ENCODE measurements at regions not wholly inside any gene's neighbourhood (a gene's known extent, or its start where the extent isn't known, plus 50 kb on each side); places are given as distances from the start of the nearest gene placed in this dataset.

DNA sequence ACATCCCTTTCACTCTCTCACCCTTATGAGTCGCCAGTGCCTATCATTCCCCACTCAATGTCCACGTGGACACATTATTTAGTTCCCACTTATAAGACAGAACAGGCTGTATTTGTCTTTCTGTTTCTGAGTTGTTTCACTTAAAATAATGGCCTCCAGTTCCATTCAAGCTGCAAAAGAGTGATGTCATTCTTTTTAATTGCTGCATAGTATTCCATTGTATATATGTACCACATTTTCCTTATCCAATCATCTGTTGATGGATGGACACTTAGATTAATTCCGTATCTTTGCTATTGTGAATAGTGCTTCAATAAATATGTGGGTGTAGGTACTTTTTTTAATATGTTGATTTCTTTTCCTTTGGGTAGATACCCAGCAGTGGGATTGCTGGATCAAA lies 79.1 kb downstream of the ZNF365 start:
- no peak for DNase-seq

- no peak for DNase-seq
These were observed 80.7 kb downstream of the ZNF365 start for GRCh38 chr10:62454687-62455397.

DNA sequence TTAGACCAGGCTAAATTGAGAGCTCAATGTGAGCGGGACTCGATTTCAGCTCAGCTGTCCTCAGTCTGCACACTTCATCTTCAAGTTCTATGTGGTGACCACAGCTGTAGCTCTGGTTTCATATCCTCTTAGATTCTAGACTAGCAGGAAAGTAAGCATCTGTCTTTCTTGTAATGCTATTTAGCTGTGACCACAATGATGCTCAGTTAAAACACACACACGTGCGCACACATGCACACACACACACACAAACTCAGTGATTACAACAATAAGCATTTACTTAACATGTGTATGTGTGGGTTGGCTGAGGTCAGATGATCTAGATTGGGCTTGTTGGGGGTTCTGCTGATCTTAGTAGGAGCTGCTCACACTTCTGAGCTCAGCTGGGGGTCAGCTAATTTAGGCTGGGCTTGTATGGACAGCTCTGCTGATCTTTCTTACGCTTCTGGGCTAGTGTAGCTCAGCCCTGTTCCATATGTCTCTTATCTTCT lies 82.5 kb downstream of the ZNF365 start:
- no peak for DNase-seq

GRCh38 chr10:62457196-62457595 lies 83.0 kb downstream of the ZNF365 start:
- DNase-seq: no peak

GRCh38 chr10:62457598-62457997 lies 83.4 kb downstream of the ZNF365 start:
- DNase-seq: no peak

DNA sequence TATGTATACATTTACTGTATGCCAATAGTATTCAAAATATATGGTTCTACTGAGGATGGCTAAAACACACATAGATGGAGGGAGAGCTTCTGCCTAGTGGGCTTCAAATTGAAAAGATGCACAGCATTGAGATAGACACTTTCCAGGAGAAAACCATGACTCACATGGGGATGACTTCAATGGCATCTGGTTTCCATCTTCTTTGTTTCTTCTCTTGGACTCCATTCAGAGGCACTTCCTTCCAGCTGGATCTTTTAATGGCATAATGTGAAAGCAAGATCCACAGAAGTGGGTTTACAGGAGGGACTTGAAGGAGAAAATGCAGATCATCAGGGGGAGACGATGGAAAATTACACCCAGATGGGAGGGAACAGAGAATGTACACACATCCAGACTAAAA lies 84.9 kb downstream of the ZNF365 start:
- DNase-seq: no peak

GRCh38 chr10:62459500-62459899 lies 85.3 kb downstream of the ZNF365 start:
- no peak for DNase-seq

GRCh38 chr10:62460393-62460792 lies 86.2 kb downstream of the ZNF365 start:
- no peak for DNase-seq

DNA sequence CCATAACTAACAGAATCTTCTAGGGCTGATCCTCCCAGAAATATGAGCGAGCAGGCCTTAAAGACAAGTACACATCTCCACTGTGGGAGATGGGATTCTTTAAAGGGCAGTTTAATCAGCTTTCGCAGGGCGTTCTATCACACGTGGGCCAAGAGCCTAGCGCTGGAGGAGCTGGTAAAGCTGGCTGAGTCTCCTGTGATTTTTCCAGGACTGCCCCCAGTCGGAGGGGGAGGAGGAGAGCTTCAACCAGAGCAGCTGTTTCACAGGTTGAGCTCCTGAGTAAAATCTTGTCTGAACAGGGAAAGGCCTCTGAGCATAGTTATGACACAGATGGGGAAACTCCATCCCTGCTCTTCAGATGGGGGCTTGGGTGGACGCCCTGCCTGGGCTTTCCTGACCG lies 87.0 kb downstream of the ZNF365 start:
- no peak for DNase-seq

DNA sequence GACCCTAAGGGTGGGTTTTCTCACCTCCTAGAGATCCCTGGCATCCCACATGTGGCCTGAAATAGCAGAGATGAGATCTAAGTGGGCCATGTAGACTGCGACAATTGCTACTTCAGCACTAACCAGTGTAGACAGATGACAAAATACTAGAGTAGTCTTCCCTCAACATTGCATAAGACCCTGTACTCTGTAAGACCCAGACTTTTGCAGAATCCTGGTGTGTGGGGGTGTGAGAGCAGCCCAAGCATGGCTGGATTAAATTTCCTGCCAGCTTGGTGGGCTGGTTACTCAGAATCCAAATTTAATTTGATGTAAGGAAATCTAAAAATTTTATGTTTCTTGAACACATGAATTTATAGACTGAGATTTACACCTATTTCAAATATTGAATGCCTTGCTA lies 88.3 kb downstream of the ZNF365 start:
- no peak for DNase-seq

- no peak for DNase-seq
These were observed 89.2 kb downstream of the ZNF365 start for GRCh38 chr10:62463364-62463763.

DNA sequence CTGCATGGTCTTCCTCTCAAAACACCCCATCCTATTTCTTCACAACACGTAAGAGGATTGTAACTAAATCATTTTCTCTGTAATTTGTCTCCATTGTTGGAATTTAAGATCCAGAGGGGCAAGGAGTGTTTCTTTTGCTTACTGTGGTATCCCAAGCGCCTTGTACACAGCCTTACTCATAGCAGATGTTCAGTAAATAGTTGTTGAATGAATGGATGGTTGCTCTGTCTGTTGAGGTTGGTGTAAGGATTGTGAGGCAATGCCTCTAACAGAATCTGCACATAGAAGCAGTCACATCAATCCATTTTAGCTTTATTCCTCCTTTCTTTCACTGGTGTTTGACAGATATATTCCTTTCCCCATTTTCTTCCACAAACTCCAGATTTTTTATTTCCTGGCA lies 90.1 kb downstream of the ZNF365 start:
- DNase-seq: no peak

DNA sequence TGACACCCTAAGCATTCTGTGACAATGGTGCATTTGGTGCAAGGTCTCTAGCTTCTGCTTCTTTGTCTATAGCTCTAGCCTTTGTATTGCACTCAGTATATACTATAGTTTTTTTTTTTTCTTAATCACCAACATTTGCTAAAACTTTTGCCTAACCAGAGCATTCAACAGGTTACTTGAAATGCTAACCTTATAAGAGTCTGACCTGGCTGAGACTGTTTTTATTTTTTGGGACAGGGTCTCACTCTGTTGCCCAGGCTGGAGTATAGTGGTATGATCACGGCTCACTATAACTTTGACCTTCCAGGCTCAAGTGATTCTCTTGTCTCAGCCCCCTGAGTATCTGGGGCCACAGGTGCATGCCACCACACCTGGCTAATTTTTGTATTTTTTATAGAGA lies 92.4 kb downstream of the ZNF365 start:
- no peak for DNase-seq

- DNase-seq: no peak
These were observed 93.4 kb downstream of the ZNF365 start for GRCh38 chr10:62467527-62467926.

DNA sequence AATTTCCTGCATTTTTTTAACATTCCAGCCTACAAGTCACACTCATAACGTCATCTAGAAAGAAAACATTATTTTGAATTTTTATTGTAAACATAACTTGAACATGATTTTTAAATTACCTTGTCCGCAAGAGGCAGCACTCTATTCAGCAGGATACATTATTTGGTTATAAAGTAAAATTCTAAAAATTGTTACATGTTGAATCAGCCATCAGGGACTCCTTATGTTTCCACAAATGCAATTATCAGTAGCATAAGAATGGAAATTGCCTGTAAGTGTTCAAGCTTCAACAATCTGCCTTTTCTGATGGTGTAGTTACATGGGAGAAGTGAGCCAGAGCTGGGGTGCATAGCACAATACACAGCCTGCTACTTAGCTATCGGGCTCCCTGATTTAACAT lies 97.5 kb downstream of the ZNF365 start:
- no peak for DNase-seq

GRCh38 chr10:62473241-62473640 lies 99.1 kb downstream of the ZNF365 start:
- DNase-seq: no peak

DNA sequence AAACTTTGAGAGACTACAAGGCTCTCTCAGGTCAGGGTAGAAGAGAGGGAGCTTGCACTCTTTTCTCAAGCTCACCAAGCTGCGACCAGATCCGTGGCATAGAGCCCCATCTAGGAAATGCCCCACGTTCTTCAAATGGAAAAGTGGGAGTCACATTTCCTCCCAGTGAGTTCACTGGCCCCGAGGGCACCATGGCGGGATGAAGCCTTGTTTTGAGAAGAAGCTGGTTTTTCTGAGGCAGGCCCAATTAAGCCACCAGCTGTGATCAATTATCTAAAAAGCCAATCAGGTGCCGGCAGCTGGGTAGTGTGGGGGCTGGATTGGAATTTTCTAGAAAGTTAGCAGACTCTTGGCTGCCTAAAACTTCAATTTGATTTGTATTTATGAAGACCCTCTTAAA lies 101.4 kb downstream of the ZNF365 start:
- DNase-seq: no peak

GRCh38 chr10:62479523-62479922 lies 105.4 kb downstream of the ZNF365 start:
- DNase-seq: no peak

DNA sequence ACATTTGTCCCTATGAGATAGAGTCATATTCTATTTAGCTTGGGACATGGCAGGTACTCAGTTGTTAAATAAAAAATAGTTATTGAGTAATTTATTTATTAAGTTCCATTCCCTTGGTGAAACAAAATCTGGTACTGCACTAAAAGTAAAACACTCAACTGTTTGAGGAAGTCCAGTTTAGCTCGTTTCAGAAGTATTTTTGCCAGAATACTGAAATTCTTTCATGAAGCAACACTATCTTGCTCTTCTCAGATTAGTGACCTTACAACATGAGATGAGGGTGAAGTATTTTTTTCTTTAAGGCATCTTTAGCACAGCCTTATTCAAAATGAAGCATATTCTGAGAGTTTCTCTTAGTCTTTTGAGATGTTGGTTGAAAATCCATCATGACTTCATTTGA lies 106.0 kb downstream of the ZNF365 start:
- DNase-seq: no peak

DNA sequence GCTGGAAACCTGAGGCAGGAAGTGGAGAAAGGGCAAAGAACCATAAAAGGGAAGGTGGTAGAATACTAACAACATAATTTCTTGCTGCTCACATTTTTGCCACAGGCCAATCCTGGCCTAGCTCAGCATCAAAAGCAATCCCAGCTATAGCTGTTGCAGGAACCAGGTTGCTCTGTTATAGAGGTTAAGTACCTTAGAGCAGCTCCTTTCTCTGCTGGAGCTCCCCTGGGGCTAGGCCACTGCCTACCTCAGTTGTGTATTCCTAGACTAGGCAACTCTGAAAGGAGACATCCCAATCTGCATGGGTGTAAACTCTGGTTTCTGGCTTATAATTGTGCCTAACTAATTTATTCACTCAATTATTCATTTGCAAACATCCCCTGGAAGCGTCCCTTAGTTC lies 108.4 kb downstream of the ZNF365 start:
- DNase-seq: no peak

- no peak for DNase-seq
These were observed 117.4 kb downstream of the ZNF365 start for GRCh38 chr10:62491597-62491996.

DNA sequence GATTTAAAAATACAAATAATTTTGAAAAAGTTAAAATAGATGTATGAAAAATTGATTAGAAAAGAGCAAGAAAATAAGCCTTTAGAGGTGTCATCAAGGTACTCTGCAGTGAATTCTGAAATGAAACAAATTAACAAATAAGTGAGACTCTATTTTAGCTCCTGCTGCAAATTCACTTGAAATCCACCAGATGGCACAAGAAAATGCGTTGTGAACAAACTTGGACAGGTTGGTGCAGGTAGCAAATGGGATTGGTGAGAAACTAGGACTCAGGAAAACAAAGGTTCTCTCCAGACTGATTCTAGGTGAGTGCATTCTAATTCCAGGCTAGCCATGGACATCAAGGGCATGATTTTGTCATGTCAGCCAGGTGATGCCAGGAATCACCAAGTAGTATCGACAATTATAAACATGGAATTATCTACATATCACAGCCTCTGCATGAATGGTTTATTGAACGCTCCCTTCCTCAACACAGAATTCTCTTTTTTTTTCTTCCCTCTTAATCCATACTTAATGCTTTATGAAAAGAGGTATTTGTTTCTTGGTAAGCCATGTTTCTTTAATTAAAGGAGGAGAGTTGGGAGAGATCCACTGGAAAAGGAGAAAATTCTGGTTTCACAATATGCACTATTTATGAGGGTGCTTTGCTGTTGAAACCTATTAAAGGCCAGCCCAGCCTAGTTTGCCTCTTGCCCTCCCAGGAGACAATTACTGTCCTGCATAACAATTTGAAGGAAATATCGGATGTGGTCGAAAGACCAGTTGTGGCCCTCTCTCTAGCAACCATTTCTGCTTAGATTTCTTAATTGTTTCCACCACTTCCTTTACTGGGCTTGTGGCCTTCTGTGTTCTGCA lies 118.1 kb downstream of the ZNF365 start:
- DNase-seq: no peak

DNA sequence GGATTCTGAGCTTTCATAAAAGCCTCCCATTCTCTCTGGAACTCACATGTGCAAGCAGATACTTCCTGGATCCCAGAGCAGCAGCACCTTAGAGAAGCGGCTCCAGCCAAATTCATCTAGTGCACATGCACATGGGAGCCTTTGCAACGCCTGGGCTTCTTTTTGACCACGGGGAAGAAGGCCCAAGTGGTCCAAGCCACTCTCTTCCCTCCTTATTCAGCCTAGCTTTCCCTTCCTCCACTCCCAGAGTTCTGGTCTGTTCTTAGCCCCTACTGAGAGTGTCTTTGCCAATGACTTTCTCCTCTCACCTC lies 118.7 kb downstream of the ZNF365 start:
- no peak for DNase-seq

GRCh38 chr10:62496925-62497324 lies 122.8 kb downstream of the ZNF365 start:
- no peak for DNase-seq

- DNase-seq: no peak
These were observed 124.1 kb downstream of the ZNF365 start for GRCh38 chr10:62498271-62498670.

All from activated CD8-positive, alpha-beta memory T cell treated with anti-CD3 and anti-CD28 coated beads, Interleukin-2, amount 50 U/mL, for 48 hours (primary cell).